ENCODE measurements at regions not wholly inside any gene's neighbourhood (a gene's known extent, or its start where the extent isn't known, plus 50 kb on each side); places are given as distances from the start of the nearest gene placed in this dataset.

- TF ChIP-seq, protein P1, sequence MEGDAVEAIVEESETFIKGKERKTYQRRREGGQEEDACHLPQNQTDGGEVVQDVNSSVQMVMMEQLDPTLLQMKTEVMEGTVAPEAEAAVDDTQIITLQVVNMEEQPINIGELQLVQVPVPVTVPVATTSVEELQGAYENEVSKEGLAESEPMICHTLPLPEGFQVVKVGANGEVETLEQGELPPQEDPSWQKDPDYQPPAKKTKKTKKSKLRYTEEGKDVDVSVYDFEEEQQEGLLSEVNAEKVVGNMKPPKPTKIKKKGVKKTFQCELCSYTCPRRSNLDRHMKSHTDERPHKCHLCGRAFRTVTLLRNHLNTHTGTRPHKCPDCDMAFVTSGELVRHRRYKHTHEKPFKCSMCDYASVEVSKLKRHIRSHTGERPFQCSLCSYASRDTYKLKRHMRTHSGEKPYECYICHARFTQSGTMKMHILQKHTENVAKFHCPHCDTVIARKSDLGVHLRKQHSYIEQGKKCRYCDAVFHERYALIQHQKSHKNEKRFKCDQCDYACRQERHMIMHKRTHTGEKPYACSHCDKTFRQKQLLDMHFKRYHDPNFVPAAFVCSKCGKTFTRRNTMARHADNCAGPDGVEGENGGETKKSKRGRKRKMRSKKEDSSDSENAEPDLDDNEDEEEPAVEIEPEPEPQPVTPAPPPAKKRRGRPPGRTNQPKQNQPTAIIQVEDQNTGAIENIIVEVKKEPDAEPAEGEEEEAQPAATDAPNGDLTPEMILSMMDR (conservative IDR thresholded peaks at IDR 0.05): no peak
- TF ChIP-seq EZH2 (IDR thresholded peaks at IDR 0.05; ENCODE audit: low read depth): no peak
Observed at GRCh38 chr6:14360565-14360964, 243.0 kb downstream of the CD83 start.
